Immature natural killer cell (primary cell): ENCODE measurements at regions not wholly inside any gene's neighbourhood (a gene's known extent, or its start where the extent isn't known, plus 50 kb on each side); places are given as distances from the start of the nearest gene placed in this dataset.

Source experiments
- DNase-seq, 3 donors: peaks; one replicate each; pipeline ENCODE4 v3.0.0; 2022; ENCODE audit warnings: mixed read lengths in 1 of 3
- H3K27ac Mint-ChIP-seq, 6 donors: one replicate each; pipeline ENCODE4 v1.8.0; 2020; ENCODE audit warnings: mixed read lengths in 6 of 6, mild to moderate bottlenecking in 5 of 6, inconsistent platforms in 4 of 6, moderate library complexity in 3 of 6
- H3K27me3 Mint-ChIP-seq, 3 donors: one replicate each; pipeline ENCODE4 v1.8.0; 2020 to 2021; ENCODE audit warnings: low read depth in 3 of 3, mild to moderate bottlenecking in 3 of 3, mixed read lengths in 3 of 3, moderate library complexity in 3 of 3, inconsistent platforms in 1 of 3
- H3K36me3 Mint-ChIP-seq, 3 donors: one replicate each; pipeline ENCODE4 v1.8.0; 2020; ENCODE audit warnings: mixed read lengths in 3 of 3, inconsistent platforms in 2 of 3, mild to moderate bottlenecking in 2 of 3
- H3K4me1 Mint-ChIP-seq, 2 donors: one replicate each; pipeline ENCODE4 v1.8.0; 2020; ENCODE audit warnings: inconsistent platforms in 2 of 2, mild to moderate bottlenecking in 2 of 2, mixed read lengths in 2 of 2, moderate library complexity in 1 of 2
- H3K4me3 Mint-ChIP-seq, 5 donors: one replicate each; pipeline ENCODE4 v1.8.0; 2020; ENCODE audit warnings: mild to moderate bottlenecking in 5 of 5, mixed read lengths in 5 of 5, inconsistent platforms in 3 of 5, moderate library complexity in 3 of 5
- H3K9me3 Mint-ChIP-seq, 6 donors: one replicate each; pipeline ENCODE4 v1.8.0; 2020; ENCODE audit warnings: mild to moderate bottlenecking in 6 of 6, mixed read lengths in 6 of 6, inconsistent platforms in 4 of 6, moderate library complexity in 3 of 6

DNA sequence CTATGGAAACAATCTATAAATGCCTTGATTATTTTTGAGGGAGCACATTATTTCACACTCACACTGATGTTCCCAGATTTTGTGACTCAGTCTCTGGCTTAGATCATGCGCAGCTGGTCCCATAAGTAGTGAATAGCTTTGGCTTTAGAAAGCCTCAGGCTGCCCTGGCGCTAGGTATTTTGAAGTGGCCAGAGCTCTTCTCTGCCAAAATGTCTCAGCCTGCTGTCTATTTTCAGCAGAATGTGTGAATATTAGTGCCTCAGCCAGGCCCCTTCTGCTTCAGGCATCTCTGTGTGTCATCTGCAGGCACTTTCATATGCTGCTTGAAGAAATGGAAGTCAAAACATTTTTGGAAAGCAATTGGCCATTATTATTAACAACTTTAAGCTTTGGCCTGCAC is 931.0 kb upstream of the INTU start:
- peaks cover 0 to 2% (median 0%) of the 10 kb centered on the region in 3 donors for H3K27me3 Mint-ChIP-seq
- H3K4me3 Mint-ChIP-seq, result no peak overlapping the region
- H3K27ac Mint-ChIP-seq, result no peak overlapping the region

DNA sequence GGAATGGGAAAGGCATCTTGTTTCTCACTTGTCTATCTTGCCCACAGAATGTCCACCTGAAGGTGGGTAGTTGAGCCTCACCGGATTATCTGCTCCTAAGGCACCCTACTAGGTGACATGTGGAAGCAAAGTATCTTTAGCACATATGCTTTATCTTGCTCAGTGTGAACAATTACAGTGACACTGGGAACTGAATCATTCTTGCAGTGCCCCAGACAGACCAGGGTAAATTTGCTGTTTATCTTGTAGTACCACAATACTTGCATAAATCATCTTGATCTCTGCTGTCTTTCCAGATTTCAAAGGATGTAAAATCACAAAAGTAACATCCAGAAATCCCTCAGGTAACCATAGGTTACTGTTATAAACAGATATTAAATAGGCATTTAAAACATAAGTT is 930.0 kb upstream of the INTU start:
- H3K27me3 Mint-ChIP-seq, result peaks cover 0 to 2% (median 0%) of the 10 kb centered on the region in 3 donors
- no peak overlapping the region for H3K4me3 Mint-ChIP-seq
- peaks cover 0 to 29% (median 11%) of the 10 kb centered on the region in 6 donors for H3K9me3 Mint-ChIP-seq
- DNase-seq, result no peak
- no peaks in the 10 kb centered on the region for H3K36me3 Mint-ChIP-seq
- H3K27ac Mint-ChIP-seq, result no peak overlapping the region
- H3K4me1 Mint-ChIP-seq, result no peaks in the 10 kb centered on the region

More for the DNA sequence above, 931.0 kb upstream of the INTU start:
- no peaks in the 10 kb centered on the region for H3K36me3 Mint-ChIP-seq
- H3K4me1 Mint-ChIP-seq, result no peaks in the 10 kb centered on the region
- DNase-seq, result no peak
- H3K9me3 Mint-ChIP-seq, result peaks cover 0 to 22% (median 9%) of the 10 kb centered on the region in 6 donors

DNA sequence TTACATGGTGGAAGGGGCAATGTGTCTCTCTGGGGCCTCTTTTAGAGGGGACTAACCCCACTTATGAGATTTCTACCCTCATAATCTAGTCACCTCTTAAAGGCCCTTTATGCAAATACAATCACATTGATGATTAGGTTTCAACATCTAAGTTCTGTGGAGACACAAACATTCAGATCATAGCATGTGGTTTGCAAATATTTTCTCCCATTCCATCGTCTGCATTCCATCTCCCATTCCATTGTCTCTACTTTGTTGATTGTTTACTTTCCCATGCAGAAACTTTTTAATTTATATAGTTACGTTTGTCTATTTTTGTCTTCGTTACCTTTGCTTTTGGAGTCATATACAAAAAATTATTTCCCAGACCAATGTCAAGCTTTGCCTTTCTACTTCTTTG is 927.5 kb upstream of the INTU start:
- Mint-ChIP-seq H3K9me3 (peaks cover 5 to 28% (median 13%) of the 10 kb centered on the region in 6 donors), H3K27ac (no peak overlapping the region), H3K4me1 (no peaks in the 10 kb centered on the region), H3K4me3 (no peak overlapping the region), H3K27me3 (peaks cover 0 to 4% (median 0%) of the 10 kb centered on the region in 3 donors), H3K36me3 (no peaks in the 10 kb centered on the region)
- DNase-seq, result no peak

DNA sequence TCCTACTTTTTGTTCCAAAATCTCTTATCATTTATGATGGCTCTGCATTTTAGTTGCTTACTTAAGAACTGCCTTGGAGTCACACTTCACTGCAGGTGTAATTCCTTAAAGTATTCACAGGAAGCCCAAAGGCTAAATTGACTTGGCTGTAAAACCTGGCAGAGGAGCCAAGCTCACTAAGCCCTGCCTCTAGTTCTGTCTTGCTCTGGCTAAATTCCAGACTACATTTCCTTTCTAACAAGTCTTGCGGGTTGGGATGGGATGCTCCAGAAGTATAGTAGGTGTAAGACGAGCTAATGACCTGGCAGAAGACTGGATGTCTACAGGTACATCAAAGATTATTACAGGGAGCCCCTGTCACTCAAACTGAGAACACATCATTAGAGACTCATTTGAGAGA is 924.0 kb upstream of the INTU start:
- Mint-ChIP-seq H3K27me3 (peaks cover 0 to 4% (median 0%) of the 10 kb centered on the region in 3 donors), H3K27ac (no peak overlapping the region), H3K4me3 (no peak overlapping the region), H3K9me3 (peaks cover 10 to 38% (median 15%) of the 10 kb centered on the region in 6 donors), H3K36me3 (no peaks in the 10 kb centered on the region), H3K4me1 (no peaks in the 10 kb centered on the region)
- no peak for DNase-seq

DNA sequence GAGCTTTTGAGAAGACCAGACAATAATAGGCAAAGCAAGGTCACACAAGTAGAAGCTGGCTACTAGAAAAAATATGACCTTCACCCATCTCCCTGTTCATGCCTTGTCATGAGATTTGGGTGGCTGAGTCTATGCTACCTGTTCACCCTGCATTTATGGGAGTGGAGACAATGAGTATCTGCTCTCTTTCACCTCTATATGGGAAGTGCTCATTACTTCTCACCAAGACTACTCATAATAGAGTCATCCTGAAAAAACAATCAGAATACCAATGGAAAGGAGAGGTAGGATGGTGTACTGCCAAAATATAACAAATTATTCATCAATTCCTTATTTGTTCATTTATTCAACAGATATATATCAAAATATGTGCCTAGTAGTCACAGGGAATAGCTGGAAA is 921.8 kb upstream of the INTU start:
- H3K4me1 Mint-ChIP-seq, result no peaks in the 10 kb centered on the region
- no peaks in the 10 kb centered on the region for H3K36me3 Mint-ChIP-seq
- no peak overlapping the region for H3K4me3 Mint-ChIP-seq
- no peak overlapping the region for H3K27ac Mint-ChIP-seq
- peaks cover 10 to 35% (median 15%) of the 10 kb centered on the region in 6 donors for H3K9me3 Mint-ChIP-seq
- peaks cover 0 to 2% (median 0%) of the 10 kb centered on the region in 3 donors for H3K27me3 Mint-ChIP-seq
- DNase-seq, result no peak

DNA sequence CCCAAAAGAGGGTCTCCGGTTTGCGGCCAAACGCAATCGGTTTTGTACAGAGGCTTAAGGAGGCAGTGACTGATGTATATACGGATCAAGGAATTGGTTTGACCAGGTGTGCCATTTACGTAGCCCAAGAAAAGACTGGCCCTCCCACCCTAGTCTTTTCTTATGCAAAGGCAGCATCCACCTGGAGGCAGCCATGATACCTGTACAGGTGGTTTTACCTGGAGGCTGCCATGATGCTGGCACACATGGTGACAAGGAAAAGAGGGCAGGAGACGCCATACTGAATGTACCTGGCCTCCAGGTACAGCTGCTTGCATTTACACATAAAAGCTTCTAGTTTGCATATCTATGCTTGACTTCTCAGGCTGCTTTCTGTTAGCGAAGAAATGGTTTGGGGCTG is 917.7 kb upstream of the INTU start:
- no peaks in the 10 kb centered on the region for H3K4me1 Mint-ChIP-seq

DNA sequence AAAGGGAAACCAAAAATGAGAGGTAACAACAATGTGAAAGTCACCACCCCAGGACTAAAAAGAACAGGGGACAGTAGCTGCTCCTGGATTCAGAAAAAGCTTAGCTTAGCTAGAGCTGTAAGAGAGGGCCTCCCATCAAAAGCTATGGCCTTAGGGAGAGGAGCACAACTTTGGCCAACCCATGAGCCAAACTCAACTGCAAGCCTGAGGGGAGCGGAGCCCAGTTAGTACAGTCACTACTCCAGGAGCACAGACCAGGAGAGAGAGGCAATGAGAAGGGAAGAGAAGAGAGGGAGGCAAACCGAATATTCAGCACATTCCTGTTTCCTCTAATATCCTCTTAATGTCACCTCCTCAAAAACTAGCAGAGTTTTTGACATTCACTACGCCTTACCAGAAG is 917.1 kb upstream of the INTU start:
- H3K9me3 Mint-ChIP-seq, result peaks cover 4 to 41% (median 17%) of the 10 kb centered on the region in 6 donors
- no peaks in the 10 kb centered on the region for H3K4me1 Mint-ChIP-seq
- no peak overlapping the region for H3K4me3 Mint-ChIP-seq
- DNase-seq, result no peak
- H3K36me3 Mint-ChIP-seq, result no peaks in the 10 kb centered on the region
- no peak overlapping the region for H3K27ac Mint-ChIP-seq
- H3K27me3 Mint-ChIP-seq, result peaks cover 0 to 2% (median 0%) of the 10 kb centered on the region in 3 donors

More for the DNA sequence above, 917.7 kb upstream of the INTU start:
- Mint-ChIP-seq H3K9me3 (peaks cover 7 to 41% (median 16%) of the 10 kb centered on the region in 6 donors), H3K27me3 (peaks cover 0 to 1% (median 0%) of the 10 kb centered on the region in 3 donors), H3K4me3 (no peak overlapping the region), H3K27ac (no peak overlapping the region), H3K36me3 (no peaks in the 10 kb centered on the region)
- no peak for DNase-seq

DNA sequence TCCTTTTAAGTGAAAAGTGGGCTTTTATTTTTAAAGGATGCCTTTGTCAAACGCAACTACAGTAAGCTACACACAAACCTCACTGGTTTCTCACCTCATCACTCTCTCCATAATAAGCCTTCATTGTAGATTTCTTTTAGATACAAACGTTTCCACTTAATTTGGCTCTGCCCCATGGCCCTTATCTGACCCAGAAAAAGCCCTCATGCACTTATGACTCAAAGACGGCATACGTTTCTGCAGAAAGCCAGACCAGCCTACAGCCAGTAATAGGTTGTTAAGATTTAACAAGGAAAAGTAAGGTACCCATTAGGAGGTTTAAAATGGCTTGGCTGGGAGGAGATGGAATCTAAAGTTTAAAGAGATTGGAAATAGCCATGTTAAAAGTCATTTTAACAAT is 914.6 kb upstream of the INTU start:
- Mint-ChIP-seq H3K9me3 (peaks cover 10 to 45% (median 20%) of the 10 kb centered on the region in 6 donors), H3K36me3 (no peaks in the 10 kb centered on the region), H3K27me3 (peaks cover 0 to 2% (median 0%) of the 10 kb centered on the region in 3 donors), H3K27ac (no peak overlapping the region), H3K4me1 (no peaks in the 10 kb centered on the region), H3K4me3 (no peak overlapping the region)
- no peak for DNase-seq

DNA sequence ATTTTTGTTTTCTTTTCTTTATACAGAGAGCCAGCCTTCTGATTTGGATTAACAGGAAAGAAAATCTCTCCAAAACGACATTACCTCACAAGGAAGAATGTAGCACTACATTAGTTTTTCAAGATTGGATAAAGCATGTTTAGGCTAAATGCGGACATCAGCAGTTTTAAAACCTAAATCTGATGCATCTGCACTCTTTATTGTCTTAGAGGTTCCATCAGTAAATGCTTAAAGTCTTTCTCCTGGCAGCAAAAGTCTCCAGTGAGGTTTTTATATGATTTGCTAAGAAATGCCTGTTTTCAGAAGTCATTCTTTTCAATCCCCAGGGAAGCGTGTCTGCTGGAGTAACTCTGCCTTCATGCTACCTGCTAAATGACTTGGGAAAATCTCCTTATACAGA is 912.9 kb upstream of the INTU start:
- Mint-ChIP-seq H3K27me3 (peaks cover 0 to 2% (median 0%) of the 10 kb centered on the region in 3 donors), H3K9me3 (peaks cover 13 to 54% (median 25%) of the 10 kb centered on the region in 6 donors), H3K4me1 (no peaks in the 10 kb centered on the region), H3K36me3 (no peaks in the 10 kb centered on the region), H3K4me3 (no peak overlapping the region), H3K27ac (no peak overlapping the region)
- no peak for DNase-seq

DNA sequence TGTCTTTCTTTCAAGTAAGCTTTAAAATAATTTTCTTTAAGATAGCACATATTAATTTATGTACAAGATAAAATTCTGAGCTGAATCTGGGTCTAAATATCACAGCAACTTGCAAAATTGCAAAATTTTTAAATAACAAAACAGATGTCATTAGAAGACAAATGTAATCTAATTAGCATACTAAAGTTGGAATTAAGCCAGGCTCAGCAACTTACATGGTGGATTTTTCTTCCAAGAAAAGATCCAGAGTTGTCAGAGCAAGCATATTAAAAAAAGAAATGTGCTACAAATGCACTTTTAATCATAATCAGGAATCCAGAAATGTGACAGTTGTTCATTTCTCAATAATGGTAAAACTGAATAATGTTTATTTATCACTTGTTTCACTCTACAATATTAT is 906.9 kb upstream of the INTU start:
- DNase-seq, result no peak

DNA sequence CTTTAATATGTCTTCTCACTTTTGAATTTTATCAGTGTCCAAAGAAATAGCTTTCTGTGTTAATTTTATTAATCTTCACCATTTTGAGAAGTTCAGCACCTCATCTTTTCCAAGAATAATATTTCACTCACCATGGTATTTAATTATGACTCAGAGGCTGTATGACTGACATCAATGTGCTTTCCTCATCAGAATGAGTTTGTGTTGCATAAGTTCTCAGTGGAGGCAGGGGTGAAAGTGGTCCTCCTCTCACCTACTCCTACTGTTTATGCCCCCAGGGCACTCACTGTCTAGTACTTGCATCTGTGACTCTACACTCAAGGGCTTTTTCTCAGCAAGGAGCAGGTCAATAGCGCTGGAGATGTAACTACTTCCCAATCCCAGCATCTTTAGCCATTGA is 905.3 kb upstream of the INTU start:
- no peaks in the 10 kb centered on the region for H3K4me1 Mint-ChIP-seq
- no peak overlapping the region for H3K4me3 Mint-ChIP-seq
- no peak for DNase-seq
- H3K36me3 Mint-ChIP-seq, result no peaks in the 10 kb centered on the region
- H3K27ac Mint-ChIP-seq, result no peak overlapping the region
- peaks cover 2 to 14% (median 7%) of the 10 kb centered on the region in 6 donors for H3K9me3 Mint-ChIP-seq
- peaks cover 0 to 3% (median 0%) of the 10 kb centered on the region in 3 donors for H3K27me3 Mint-ChIP-seq

More for the DNA sequence above, 906.9 kb upstream of the INTU start:
- Mint-ChIP-seq H3K9me3 (peaks cover 7 to 19% (median 11%) of the 10 kb centered on the region in 6 donors), H3K4me1 (no peaks in the 10 kb centered on the region), H3K27me3 (peaks cover 0 to 3% (median 0%) of the 10 kb centered on the region in 3 donors), H3K36me3 (no peaks in the 10 kb centered on the region), H3K27ac (no peak overlapping the region), H3K4me3 (no peak overlapping the region)

DNA sequence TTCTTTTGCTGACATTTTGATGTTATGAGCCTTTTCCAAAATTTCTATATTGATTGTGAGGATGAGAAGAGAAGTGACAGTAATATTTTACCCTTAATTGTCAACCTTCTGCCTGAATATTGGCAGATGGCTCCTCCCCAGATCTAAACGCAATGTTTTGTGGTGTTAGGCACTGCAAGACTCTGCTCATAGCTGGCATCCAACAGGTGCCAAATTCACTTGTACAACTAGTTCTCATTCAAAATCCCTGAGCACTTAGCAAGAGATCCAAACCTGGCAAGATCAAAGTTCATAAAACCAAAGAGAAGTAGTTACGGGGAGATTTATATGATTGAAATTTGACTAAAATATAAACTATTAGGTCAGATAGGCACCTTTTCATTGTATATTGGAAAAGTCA is 901.7 kb upstream of the INTU start:
- no peaks in the 10 kb centered on the region for H3K4me1 Mint-ChIP-seq
- H3K27me3 Mint-ChIP-seq, result peaks cover 0 to 3% (median 0%) of the 10 kb centered on the region in 3 donors
- no peaks in the 10 kb centered on the region for H3K36me3 Mint-ChIP-seq
- H3K27ac Mint-ChIP-seq, result no peak overlapping the region
- peaks cover 2 to 18% (median 6%) of the 10 kb centered on the region in 6 donors for H3K9me3 Mint-ChIP-seq
- DNase-seq, result no peak
- no peak overlapping the region for H3K4me3 Mint-ChIP-seq

DNA sequence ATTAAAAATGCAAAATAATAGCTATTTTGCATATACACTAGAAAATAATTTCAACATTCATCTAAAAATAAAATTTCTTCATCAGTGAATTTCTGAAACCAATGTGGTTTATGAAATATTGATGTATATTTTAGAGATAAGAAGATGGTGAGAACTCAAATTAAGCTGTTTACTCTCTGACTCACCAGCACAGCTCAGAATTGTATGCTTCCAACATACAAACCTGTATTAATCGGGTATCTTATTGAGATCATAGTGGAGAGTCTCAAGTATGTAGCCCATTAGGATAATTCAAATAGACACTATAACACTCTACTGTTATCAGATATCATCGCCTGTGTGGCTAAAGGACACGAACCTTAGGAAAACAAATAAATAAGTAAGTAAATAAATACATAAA is 899.5 kb upstream of the INTU start:
- Mint-ChIP-seq H3K4me3 (no peak overlapping the region), H3K9me3 (peaks cover 3 to 20% (median 10%) of the 10 kb centered on the region in 6 donors), H3K27me3 (peaks cover 0 to 3% (median 0%) of the 10 kb centered on the region in 3 donors), H3K36me3 (no peaks in the 10 kb centered on the region), H3K27ac (no peak overlapping the region), H3K4me1 (no peaks in the 10 kb centered on the region)
- no peak for DNase-seq

DNA sequence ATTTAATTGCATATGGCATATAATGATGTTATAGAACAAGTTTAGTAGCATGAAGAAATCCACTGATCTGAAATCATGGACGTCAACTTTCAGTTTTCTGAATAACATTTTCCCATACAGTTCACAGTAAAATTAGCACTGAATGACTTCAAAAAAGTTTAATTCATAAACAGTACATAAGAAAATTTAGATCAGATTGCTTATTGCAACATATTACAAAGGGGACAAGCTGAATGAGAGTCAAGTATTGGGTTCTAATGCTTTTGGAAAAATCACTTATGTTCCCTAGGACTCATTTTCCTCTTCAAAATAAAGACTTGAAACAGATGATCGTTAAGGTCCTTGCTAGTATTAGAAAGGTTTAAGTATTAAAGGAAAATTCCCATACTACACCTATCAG is 898.3 kb upstream of the INTU start:
- Mint-ChIP-seq H3K27me3 (peaks cover 0 to 3% (median 0%) of the 10 kb centered on the region in 3 donors), H3K9me3 (peaks cover 3 to 26% (median 11%) of the 10 kb centered on the region in 6 donors), H3K27ac (no peak overlapping the region), H3K4me3 (no peak overlapping the region), H3K4me1 (no peaks in the 10 kb centered on the region), H3K36me3 (no peaks in the 10 kb centered on the region)
- no peak for DNase-seq
